K562 (cell line): ENCODE measurements at regions not wholly inside any gene's neighbourhood (a gene's known extent, or its start where the extent isn't known, plus 50 kb on each side); places are given as distances from the start of the nearest gene placed in this dataset.

Experiments used
- ASH1L ChIP-seq: fragments of 450-650 bp; IDR thresholded peaks from 2 replicates; pipeline ENCODE4 v1.6.1; 2018; ENCODE audit warnings: borderline replicate concordance, mild to moderate bottlenecking, low read depth; ENCODE audit not compliant: partially characterized antibody
- ATF7 ChIP-seq: fragments of 450-650 bp; IDR thresholded peaks from 2 replicates; pipeline ENCODE4 v1.7.1; 2014; ENCODE audit warnings: mild to moderate bottlenecking, moderate library complexity
- CEBPB ChIP-seq: fragments of 450-650 bp; IDR thresholded peaks from 2 replicates; pipeline ENCODE4 v1.6.1; 2016; ENCODE audit warnings: missing genetic modification characterization, missing compliant biosample characterization
- EP300 ChIP-seq: IDR thresholded peaks from 2 replicates; pipeline ENCODE4 v1.6.1; 2012; ENCODE audit warnings: low read length, improper control_type of control experiment
- EZH2 ChIP-seq: IDR thresholded peaks from 2 replicates; pipeline ENCODE4 v1.6.1; 2012; ENCODE audit warnings: low read depth, mild to moderate bottlenecking, inconsistent platforms, low read length, borderline replicate concordance
- HDAC6 ChIP-seq: IDR thresholded peaks from 2 replicates; pipeline ENCODE4 v1.6.1; 2012; ENCODE audit warnings: low read depth, mild to moderate bottlenecking, control low read depth, inconsistent platforms, low read length, moderate library complexity
- HSF4 ChIP-seq: fragments of 250-450 bp; sonication (Bioruptor Pico); IDR thresholded peaks from 2 replicates; pipeline ENCODE4 v2.1.2; 2022; ENCODE audit warnings: mild to moderate bottlenecking, moderate library complexity, borderline replicate concordance
- ID3 ChIP-seq, 2 experiments: fragments of 250-450 bp in 1 of 2; fragments of 450-650 bp in 1 of 2; sonication (Bioruptor Pico) in 1 of 2; IDR thresholded peaks; 2 replicates each; pipeline versions ENCODE4 v1.6.1 to v1.8.0; 2016 to 2021; ENCODE audit warnings: mild to moderate bottlenecking in 2 of 2, moderate library complexity in 2 of 2, missing compliant biosample characterization in 1 of 2, missing genetic modification characterization in 1 of 2
- KLF13 ChIP-seq: fragments of 450-650 bp; IDR thresholded peaks from 2 replicates; pipeline ENCODE4 v1.6.1; 2016; ENCODE audit warnings: missing genetic modification characterization, low read depth, mild to moderate bottlenecking, missing compliant biosample characterization, moderate library complexity, borderline replicate concordance
- NFE2 ChIP-seq: IDR thresholded peaks from 2 replicates; pipeline ENCODE4 v1.6.1; 2014; ENCODE audit warnings: antibody characterized with exemption, low read depth
- NFIX ChIP-seq: fragments of 250-450 bp; sonication (Bioruptor Pico); IDR thresholded peaks from 2 replicates; pipeline ENCODE4 v1.4.0; 2020; ENCODE audit warnings: low read depth, mild to moderate bottlenecking, moderate library complexity
- NFRKB ChIP-seq: fragments of 450-650 bp; IDR thresholded peaks from 2 replicates; pipeline ENCODE4 v1.6.1; 2016; ENCODE audit warnings: low read depth
- PTRF ChIP-seq: fragments of 450-650 bp; IDR thresholded peaks from 2 replicates; pipeline ENCODE4 v1.6.1; 2016; ENCODE audit warnings: mild to moderate bottlenecking, missing genetic modification characterization, missing compliant biosample characterization
- RFX7 ChIP-seq: fragments of 250-450 bp; sonication (Bioruptor Pico); IDR thresholded peaks from 2 replicates; pipeline ENCODE4 v1.5.1; 2021; ENCODE audit warnings: mild to moderate bottlenecking
- SMC3 ChIP-seq: conservative IDR thresholded peaks from 2 replicates; pipeline ENCODE4 v1.6.1; 2011; ENCODE audit warnings: low read depth, low read length, improper control_type of control experiment; ENCODE audit not compliant: insufficient read depth
- WHSC1 ChIP-seq: IDR thresholded peaks from one replicate; pipeline ENCODE4 v1.6.1; 2012; ENCODE audit warnings: low read length, control low read depth, inconsistent platforms
- ZNF253 ChIP-seq: fragments of 250-450 bp; sonication (Bioruptor Pico); conservative IDR thresholded peaks from 2 replicates; pipeline ENCODE4 v1.6.1; 2021; ENCODE audit warnings: mild to moderate bottlenecking
- ZNF263 ChIP-seq: sonication (generic); formaldehyde crosslinking; IDR thresholded peaks from 2 replicates; pipeline ENCODE4 v1.8.0; 2022; ENCODE audit warnings: mild to moderate bottlenecking, missing genetic modification reagents, borderline replicate concordance
- ZNF316 ChIP-seq: fragments of 450-650 bp; IDR thresholded peaks from 2 replicates; pipeline ENCODE4 v1.6.1; 2016
- ZNF41 ChIP-seq: fragments of 250-450 bp; sonication (Bioruptor Pico); conservative IDR thresholded peaks from 2 replicates; pipeline ENCODE4 v1.4.0; 2020; ENCODE audit warnings: mild to moderate bottlenecking
- TF ChIP-seq, protein P1 (sequence below): fragments of 450-650 bp; conservative IDR thresholded peaks from 2 replicates; pipeline ENCODE4 v1.6.1; 2016; ENCODE audit warnings: missing genetic modification characterization, low read depth, mild to moderate bottlenecking, control low read depth, missing compliant biosample characterization
- TF ChIP-seq, protein P2 (sequence below): fragments of 450-650 bp; IDR thresholded peaks from one replicate; pipeline ENCODE4 v1.6.1; 2018; ENCODE audit warnings: mild to moderate bottlenecking, moderate library complexity; ENCODE audit not compliant: partially characterized antibody
- TF ChIP-seq, protein P3 (sequence below): sonication (generic); formaldehyde crosslinking; IDR thresholded peaks from 2 replicates; pipeline ENCODE4 v1.8.1; 2023; ENCODE audit warnings: mild to moderate bottlenecking, missing genetic modification reagents
- TF ChIP-seq, protein P4 (sequence below): IDR thresholded peaks from 2 replicates; pipeline ENCODE4 v1.6.1; 2011; ENCODE audit warnings: borderline replicate concordance, low read depth, mild to moderate bottlenecking, moderate library complexity, low read length; ENCODE audit not compliant: insufficient read depth, poor library complexity, severe bottlenecking

GRCh38 chr7:135803143-135803542, 54.5 kb upstream of the FAM180A start (continued):
- no peak for TF ChIP-seq ASH1L
- TF ChIP-seq, protein P1, sequence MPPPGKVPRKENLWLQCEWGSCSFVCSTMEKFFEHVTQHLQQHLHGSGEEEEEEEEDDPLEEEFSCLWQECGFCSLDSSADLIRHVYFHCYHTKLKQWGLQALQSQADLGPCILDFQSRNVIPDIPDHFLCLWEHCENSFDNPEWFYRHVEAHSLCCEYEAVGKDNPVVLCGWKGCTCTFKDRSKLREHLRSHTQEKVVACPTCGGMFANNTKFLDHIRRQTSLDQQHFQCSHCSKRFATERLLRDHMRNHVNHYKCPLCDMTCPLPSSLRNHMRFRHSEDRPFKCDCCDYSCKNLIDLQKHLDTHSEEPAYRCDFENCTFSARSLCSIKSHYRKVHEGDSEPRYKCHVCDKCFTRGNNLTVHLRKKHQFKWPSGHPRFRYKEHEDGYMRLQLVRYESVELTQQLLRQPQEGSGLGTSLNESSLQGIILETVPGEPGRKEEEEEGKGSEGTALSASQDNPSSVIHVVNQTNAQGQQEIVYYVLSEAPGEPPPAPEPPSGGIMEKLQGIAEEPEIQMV: no peak
- no peak for TF ChIP-seq ZNF253 (CRISPR knock-in tag)
- TF ChIP-seq, protein P2, sequence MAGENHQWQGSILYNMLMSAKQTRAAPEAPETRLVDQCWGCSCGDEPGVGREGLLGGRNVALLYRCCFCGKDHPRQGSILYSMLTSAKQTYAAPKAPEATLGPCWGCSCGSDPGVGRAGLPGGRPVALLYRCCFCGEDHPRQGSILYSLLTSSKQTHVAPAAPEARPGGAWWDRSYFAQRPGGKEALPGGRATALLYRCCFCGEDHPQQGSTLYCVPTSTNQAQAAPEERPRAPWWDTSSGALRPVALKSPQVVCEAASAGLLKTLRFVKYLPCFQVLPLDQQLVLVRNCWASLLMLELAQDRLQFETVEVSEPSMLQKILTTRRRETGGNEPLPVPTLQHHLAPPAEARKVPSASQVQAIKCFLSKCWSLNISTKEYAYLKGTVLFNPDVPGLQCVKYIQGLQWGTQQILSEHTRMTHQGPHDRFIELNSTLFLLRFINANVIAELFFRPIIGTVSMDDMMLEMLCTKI: no peak
- TF ChIP-seq WHSC1: no peak
- TF ChIP-seq ZNF41 (CRISPR knock-in tag): no peak
- TF ChIP-seq NFRKB: no peak
- TF ChIP-seq KLF13 (tag): no peak
- no peak for TF ChIP-seq HSF4 (CRISPR knock-in tag)
- TF ChIP-seq PTRF (tag): no peak
- peak; percentile 65 for TF ChIP-seq EP300
- peak; percentile 58 for TF ChIP-seq ZNF316
- no peak for TF ChIP-seq ID3 (CRISPR knock-in tag; IDR thresholded peaks at IDR 0.05)
- TF ChIP-seq ID3 (tag; IDR thresholded peaks at IDR 0.05): no peak
- TF ChIP-seq EZH2: no peak
- TF ChIP-seq SMC3: no peak
- TF ChIP-seq, protein P3, sequence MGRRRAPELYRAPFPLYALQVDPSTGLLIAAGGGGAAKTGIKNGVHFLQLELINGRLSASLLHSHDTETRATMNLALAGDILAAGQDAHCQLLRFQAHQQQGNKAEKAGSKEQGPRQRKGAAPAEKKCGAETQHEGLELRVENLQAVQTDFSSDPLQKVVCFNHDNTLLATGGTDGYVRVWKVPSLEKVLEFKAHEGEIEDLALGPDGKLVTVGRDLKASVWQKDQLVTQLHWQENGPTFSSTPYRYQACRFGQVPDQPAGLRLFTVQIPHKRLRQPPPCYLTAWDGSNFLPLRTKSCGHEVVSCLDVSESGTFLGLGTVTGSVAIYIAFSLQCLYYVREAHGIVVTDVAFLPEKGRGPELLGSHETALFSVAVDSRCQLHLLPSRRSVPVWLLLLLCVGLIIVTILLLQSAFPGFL (CRISPR knock-in tag): no peak
- TF ChIP-seq CEBPB (tag): 0 out of 2 replicates have a peak, but pooled peaks have one; percentile 19
- no peak for TF ChIP-seq RFX7
- TF ChIP-seq NFIX (CRISPR knock-in tag): no peak
- no peak for TF ChIP-seq HDAC6
- TF ChIP-seq, protein P4, sequence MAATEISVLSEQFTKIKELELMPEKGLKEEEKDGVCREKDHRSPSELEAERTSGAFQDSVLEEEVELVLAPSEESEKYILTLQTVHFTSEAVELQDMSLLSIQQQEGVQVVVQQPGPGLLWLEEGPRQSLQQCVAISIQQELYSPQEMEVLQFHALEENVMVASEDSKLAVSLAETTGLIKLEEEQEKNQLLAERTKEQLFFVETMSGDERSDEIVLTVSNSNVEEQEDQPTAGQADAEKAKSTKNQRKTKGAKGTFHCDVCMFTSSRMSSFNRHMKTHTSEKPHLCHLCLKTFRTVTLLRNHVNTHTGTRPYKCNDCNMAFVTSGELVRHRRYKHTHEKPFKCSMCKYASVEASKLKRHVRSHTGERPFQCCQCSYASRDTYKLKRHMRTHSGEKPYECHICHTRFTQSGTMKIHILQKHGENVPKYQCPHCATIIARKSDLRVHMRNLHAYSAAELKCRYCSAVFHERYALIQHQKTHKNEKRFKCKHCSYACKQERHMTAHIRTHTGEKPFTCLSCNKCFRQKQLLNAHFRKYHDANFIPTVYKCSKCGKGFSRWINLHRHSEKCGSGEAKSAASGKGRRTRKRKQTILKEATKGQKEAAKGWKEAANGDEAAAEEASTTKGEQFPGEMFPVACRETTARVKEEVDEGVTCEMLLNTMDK: no peak
- TF ChIP-seq NFE2: peak; percentile 90
- no peak for TF ChIP-seq ZNF263 (CRISPR knock-in tag)
- no peak for TF ChIP-seq ATF7
